Calu3 (cell line): ENCODE measurements at regions not wholly inside any gene's neighbourhood (a gene's known extent, or its start where the extent isn't known, plus 50 kb on each side); places are given as distances from the start of the nearest gene placed in this dataset.
"Not testable (repeated sequence)": the region's sequence is repeated elsewhere in the genome, so short reads cannot be mapped to it uniquely, and the experiment has no call there.

Experiments used
- BruUV-seq: library from RNA; stranded (reverse); fragments of 400-500 nt; replicated peaks from 2 replicates; lab custom pipeline; 2021; lab: Mats Ljungman, UMichigan
- CTCF ChIA-PET: fragments of 300-600 bp; sonication (Branson Sonifier 250); formaldehyde crosslinking; loops from one replicate; lab custom pipeline; 2022; ENCODE audit warnings: antibody characterized with exemption; lab: Charles Lee
- DNase-seq: peaks from one replicate; pipeline ENCODE4 v3.0.0; 2022
- H3K27ac Mint-ChIP-seq: one replicate; pipeline ENCODE4 v1.8.0; 2022; ENCODE audit warnings: mixed read lengths; ENCODE audit not compliant: unreplicated experiment
- H3K27me3 Mint-ChIP-seq: one replicate; pipeline ENCODE4 v1.8.0; 2022; ENCODE audit warnings: mixed read lengths; ENCODE audit not compliant: unreplicated experiment
- H3K36me3 Mint-ChIP-seq: one replicate; pipeline ENCODE4 v1.8.0; 2022; ENCODE audit warnings: mild to moderate bottlenecking, moderate library complexity, mixed read lengths; ENCODE audit not compliant: insufficient read depth, unreplicated experiment
- H3K4me1 Mint-ChIP-seq: one replicate; pipeline ENCODE4 v1.8.0; 2022; ENCODE audit warnings: mild to moderate bottlenecking, low read depth, mixed read lengths; ENCODE audit not compliant: unreplicated experiment
- H3K4me3 Mint-ChIP-seq: one replicate; pipeline ENCODE4 v1.8.0; 2022; ENCODE audit warnings: mild to moderate bottlenecking, low read depth, moderate library complexity, mixed read lengths; ENCODE audit not compliant: unreplicated experiment
- H3K9me3 Mint-ChIP-seq: one replicate; pipeline ENCODE4 v1.8.0; 2022; ENCODE audit warnings: low read depth, mixed read lengths; ENCODE audit not compliant: unreplicated experiment
- intact Hi-C: fragments of 100-400 bp; cut with micrococcal nuclease; formaldehyde crosslinking; loops from one replicate; pipeline ENCODE4 v1.10.0; 2022; ENCODE audit not compliant: unreplicated experiment
- TF ChIP-seq, protein P1 (sequence below): fragments of 200-600 bp; IDR thresholded peaks from one replicate; pipeline ENCODE4 v1.8.0; 2022; ENCODE audit warnings: antibody characterized with exemption; ENCODE audit not compliant: unreplicated experiment

DNA sequence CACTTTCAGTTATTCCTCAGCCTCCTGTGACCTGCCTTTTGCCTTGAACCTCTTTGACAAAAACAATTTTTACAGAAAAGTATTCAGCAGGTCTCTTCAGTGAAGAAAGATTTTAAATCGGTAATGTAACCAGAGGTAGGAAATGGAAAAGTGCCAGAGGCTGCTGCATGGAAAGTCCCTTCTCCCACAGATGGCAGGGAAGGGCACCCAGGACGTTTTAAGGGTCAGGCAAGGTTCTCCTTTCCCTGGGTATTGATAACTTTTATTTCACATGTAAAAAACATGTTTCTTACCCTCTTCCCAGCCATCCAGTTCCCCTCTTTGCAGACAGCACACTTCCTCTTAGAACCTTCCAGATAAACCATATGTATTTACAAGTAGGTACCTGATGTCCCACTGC, 185.6 kb downstream of the OR4M2 start:
- BruUV-seq: no TSS peak
- TF ChIP-seq, protein P1, sequence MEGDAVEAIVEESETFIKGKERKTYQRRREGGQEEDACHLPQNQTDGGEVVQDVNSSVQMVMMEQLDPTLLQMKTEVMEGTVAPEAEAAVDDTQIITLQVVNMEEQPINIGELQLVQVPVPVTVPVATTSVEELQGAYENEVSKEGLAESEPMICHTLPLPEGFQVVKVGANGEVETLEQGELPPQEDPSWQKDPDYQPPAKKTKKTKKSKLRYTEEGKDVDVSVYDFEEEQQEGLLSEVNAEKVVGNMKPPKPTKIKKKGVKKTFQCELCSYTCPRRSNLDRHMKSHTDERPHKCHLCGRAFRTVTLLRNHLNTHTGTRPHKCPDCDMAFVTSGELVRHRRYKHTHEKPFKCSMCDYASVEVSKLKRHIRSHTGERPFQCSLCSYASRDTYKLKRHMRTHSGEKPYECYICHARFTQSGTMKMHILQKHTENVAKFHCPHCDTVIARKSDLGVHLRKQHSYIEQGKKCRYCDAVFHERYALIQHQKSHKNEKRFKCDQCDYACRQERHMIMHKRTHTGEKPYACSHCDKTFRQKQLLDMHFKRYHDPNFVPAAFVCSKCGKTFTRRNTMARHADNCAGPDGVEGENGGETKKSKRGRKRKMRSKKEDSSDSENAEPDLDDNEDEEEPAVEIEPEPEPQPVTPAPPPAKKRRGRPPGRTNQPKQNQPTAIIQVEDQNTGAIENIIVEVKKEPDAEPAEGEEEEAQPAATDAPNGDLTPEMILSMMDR: no peak
- Mint-ChIP-seq H3K9me3 (no peaks in the 10 kb centered on the region), H3K36me3 (no peaks in the 10 kb centered on the region), H3K27ac (no peak overlapping the region), H3K4me1 (no peaks in the 10 kb centered on the region), H3K27me3 (no peaks in the 10 kb centered on the region), H3K4me3 (no peak overlapping the region)
- DNase-seq: peak; percentile 0
- intact Hi-C loops: no loop called here
- CTCF ChIA-PET: no interaction called here

GRCh38 chr15:22267761-22268160, 187.4 kb downstream of the OR4M2 start:
- no peak overlapping the region for H3K4me3 Mint-ChIP-seq
- H3K4me1 Mint-ChIP-seq: no peaks in the 10 kb centered on the region
- no peaks in the 10 kb centered on the region for H3K36me3 Mint-ChIP-seq
- TF ChIP-seq, protein P1: no peak
- no peaks in the 10 kb centered on the region for H3K27me3 Mint-ChIP-seq
- no TSS peak for BruUV-seq
- intact Hi-C loops: no loop called here
- CTCF ChIA-PET: no interaction called here
- H3K27ac Mint-ChIP-seq: no peak overlapping the region
- DNase-seq: no peak
- H3K9me3 Mint-ChIP-seq: no peaks in the 10 kb centered on the region

DNA sequence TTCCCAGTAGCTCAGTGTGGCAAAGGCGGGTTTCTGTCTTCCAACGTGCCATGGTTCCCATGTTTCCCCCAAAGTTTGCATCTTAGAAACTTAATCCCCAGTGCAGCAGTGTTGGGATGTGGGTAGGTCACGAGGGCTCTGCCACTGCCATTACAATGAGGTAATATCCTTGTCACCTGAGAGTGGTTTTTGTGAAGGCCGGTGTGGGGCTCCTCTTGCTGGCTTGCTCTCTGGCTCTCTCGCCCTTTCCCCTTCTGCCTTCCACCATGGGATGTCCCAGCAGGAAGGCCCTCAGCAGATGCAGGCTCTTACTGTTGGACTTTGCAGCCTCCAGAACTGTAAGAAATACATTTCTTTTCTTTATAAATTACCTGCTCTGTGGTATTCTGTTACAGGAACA, 187.9 kb downstream of the OR4M2 start:
- BruUV-seq, H3K27ac Mint-ChIP-seq, CTCF ChIA-PET, H3K36me3 Mint-ChIP-seq, H3K4me3 Mint-ChIP-seq, H3K9me3 Mint-ChIP-seq, intact Hi-C loops, H3K4me1 Mint-ChIP-seq, H3K27me3 Mint-ChIP-seq, DNase-seq: not testable (repeated sequence)

GRCh38 chr15:22268654-22269053, 188.3 kb downstream of the OR4M2 start:
- DNase-seq, BruUV-seq, H3K36me3 Mint-ChIP-seq, CTCF ChIA-PET, H3K4me1 Mint-ChIP-seq, H3K27me3 Mint-ChIP-seq, H3K9me3 Mint-ChIP-seq, H3K27ac Mint-ChIP-seq, intact Hi-C loops, H3K4me3 Mint-ChIP-seq: not testable (repeated sequence)

DNA sequence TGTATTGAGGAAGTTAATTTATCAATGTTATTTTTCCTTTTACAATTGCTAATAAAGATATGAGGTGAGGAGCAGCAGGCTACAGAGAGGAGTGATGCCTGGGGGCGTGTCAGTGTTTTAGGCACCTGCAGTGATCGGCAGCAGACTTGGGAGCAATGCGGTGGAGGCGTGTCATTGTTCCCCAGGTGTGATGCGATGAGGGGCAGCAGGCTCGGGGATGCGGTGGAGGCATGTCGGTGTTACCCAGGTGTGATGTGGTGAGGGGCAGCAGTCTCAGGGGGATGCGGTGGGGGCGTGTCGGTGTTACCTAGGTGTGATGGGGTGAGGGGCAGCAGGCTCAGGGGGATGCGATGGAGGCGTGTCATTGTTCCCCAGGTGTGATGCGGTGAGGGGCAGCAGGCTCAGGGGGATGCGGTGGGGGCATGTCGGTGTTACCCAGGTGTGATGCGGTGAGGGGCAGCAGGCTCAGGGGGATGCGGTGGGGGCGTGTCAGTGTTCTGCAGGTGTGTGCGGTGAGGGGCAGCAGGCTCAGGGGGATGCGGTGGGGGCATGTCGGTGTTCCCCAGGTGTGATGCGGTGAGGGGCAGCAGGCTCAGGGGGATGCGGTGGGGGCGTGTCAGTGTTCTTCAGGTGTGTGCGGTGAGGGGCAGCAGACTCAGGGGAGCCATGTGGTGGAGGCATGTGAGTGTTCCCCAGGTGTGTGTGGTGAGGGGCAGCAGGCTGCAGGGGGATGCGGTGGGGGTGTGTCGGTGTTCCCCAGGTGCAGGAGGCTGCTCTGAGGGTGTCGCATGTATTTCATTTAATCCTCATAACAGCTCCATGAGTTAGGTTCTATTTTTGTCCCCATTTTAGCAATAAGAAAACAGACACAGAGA, 186.2 kb upstream of the GOLGA6L22 start:
- H3K27ac Mint-ChIP-seq, H3K4me1 Mint-ChIP-seq, intact Hi-C loops, H3K27me3 Mint-ChIP-seq, H3K4me3 Mint-ChIP-seq, CTCF ChIA-PET, BruUV-seq, H3K9me3 Mint-ChIP-seq, DNase-seq, H3K36me3 Mint-ChIP-seq: not testable (repeated sequence)

- H3K4me3 Mint-ChIP-seq, H3K4me1 Mint-ChIP-seq, H3K27ac Mint-ChIP-seq, DNase-seq, H3K27me3 Mint-ChIP-seq, H3K36me3 Mint-ChIP-seq, intact Hi-C loops, H3K9me3 Mint-ChIP-seq, BruUV-seq, CTCF ChIA-PET: not testable (repeated sequence)
Observed at GRCh38 chr15:22273185-22273584, 185.5 kb upstream of the GOLGA6L22 start.

- H3K27ac Mint-ChIP-seq, CTCF ChIA-PET, H3K27me3 Mint-ChIP-seq, H3K4me1 Mint-ChIP-seq, DNase-seq, BruUV-seq, H3K36me3 Mint-ChIP-seq, H3K9me3 Mint-ChIP-seq, intact Hi-C loops, H3K4me3 Mint-ChIP-seq: not testable (repeated sequence)
Observed at GRCh38 chr15:22274376-22274775, 184.3 kb upstream of the GOLGA6L22 start.

DNA sequence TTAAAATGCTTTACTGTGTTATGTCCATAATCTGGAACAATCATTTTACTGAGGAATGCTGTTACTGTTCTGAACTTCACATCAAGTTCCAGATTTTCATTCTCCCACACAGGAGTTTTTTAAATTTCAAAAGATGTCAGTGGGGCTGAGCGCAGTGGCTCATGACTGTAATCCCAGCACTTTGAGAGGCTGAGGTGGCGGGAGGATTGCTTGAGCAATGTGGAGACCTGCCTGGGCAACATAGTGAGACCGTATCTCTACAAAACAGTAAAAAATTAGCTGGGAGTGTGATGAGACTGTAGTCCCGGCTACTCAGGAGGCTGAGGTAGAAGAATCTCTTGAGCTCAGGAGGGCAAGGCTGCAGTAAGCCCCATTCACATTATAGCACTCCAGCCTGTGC, 177.9 kb upstream of the GOLGA6L22 start:
- H3K27ac Mint-ChIP-seq, H3K9me3 Mint-ChIP-seq, H3K4me1 Mint-ChIP-seq, DNase-seq, BruUV-seq, H3K4me3 Mint-ChIP-seq, CTCF ChIA-PET, H3K27me3 Mint-ChIP-seq, H3K36me3 Mint-ChIP-seq, intact Hi-C loops: not testable (repeated sequence)
